ACHN (cell line): ENCODE measurements at regions not wholly inside any gene's neighbourhood (a gene's known extent, or its start where the extent isn't known, plus 50 kb on each side); places are given as distances from the start of the nearest gene placed in this dataset.

Experiments used
- DNase-seq: peaks from one replicate; pipeline ENCODE4 v3.0.0-alpha.2; 2015
- in situ Hi-C: cut with HindIII; loops from 2 replicates; pipeline ENCODE4 v1.10.0; 2017; ENCODE audit warnings: low sequenced_read_pairs, low pct_ligation_motif_present, low pct_unique_long_range_greater_than_20kb

GRCh38 chr6:14723535-14724086 lies 522.3 kb upstream of the JARID2 start:
- in situ Hi-C loops: no loop called here
- DNase-seq: no peak

DNA sequence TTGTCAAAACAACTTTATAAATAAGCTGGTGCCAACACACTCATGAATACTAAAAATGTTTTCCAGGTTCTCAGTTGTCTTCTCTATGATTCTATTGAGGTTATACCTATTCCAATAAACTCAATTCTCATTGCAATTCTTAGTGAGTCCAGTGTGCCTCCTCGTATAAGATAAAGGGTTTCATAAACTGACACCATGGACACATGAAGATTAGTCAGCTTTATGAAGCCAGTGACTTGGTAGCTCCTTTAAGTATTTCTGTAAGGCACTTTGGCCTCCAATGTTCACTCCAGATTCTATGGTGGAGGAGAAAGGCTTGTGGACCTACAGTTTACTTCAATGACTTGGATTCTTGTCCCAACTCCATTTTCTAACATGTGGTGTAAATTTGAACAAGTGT lies 521.3 kb upstream of the JARID2 start:
- in situ Hi-C loops: no loop called here
- DNase-seq: no peak

DNA sequence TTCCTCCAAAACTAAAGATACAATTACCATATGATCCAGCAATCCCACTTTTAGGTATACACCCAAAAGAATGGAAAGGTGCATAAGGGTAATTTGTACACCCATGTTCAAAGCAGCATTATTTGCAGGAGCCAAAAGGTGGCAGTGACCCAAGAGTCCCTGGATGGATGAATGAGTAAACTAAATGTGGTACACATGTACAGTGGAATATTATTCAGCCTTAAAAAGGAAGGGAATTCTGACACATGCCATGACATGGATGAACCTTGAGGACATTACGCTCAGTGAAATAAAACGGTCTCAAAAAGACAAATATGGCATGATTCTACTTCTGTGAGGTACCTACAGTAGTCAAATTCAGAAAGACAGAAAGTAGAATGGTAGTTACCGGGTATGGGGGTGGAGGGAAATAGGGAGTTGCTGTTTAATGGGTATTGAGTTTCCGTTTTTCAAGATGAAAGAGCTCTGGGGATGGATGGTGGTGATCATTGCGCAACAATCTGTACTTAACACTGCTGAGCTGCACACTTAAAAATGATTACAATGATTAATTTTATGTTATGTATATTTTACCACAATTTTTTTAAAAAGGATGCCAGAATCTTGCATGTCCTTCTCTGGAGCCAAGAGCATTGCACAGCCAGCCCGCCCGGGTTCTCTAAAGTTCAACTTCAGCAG lies 518.9 kb upstream of the JARID2 start:
- in situ Hi-C loops: no loop called here
- DNase-seq: no peak

DNA sequence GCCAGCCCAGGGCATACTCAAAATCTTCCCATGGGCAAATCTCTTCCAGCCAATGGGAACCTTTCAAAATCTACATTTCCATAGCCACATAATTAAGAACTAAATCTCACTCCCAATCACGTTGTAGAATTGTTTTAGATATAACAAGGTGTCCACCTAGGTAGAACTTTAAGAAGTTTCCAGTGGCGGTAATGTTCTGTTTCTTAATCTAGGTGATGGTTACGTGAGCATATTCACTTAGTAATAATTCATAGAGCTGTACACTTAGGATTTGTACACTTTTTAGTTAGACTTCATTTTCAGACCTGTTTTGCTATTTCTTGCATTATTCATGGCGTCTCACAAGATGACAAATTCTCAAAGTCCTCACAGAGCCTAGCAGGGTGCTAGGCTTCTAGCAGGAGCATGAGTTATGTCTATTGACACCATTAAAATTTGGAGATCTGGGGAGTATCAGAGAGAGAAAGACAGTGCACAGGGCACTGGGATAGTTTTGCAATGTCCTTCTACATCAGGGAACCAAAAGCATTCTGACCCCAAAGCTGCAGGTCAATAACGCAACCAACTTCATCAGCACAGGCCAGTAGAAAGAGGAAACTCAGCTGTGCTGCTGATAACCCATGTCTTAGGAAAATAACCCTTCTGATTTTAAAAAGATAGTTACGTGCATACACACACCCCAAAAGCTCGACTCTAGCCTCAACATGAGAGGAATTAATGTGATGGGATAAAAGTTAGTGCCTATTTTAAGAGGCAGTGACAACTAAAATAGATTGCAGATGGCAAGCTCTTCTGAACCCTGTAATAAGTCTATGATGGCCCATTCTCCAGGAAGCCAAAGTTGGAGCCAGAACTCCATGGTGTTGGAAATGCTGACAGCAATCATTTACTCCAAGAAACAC lies 518.1 kb upstream of the JARID2 start:
- no peak for DNase-seq
- in situ Hi-C loops: no loop called here

- no peak for DNase-seq
- in situ Hi-C loops: no loop called here
Observed at GRCh38 chr6:14728396-14729024, 517.4 kb upstream of the JARID2 start.

DNA sequence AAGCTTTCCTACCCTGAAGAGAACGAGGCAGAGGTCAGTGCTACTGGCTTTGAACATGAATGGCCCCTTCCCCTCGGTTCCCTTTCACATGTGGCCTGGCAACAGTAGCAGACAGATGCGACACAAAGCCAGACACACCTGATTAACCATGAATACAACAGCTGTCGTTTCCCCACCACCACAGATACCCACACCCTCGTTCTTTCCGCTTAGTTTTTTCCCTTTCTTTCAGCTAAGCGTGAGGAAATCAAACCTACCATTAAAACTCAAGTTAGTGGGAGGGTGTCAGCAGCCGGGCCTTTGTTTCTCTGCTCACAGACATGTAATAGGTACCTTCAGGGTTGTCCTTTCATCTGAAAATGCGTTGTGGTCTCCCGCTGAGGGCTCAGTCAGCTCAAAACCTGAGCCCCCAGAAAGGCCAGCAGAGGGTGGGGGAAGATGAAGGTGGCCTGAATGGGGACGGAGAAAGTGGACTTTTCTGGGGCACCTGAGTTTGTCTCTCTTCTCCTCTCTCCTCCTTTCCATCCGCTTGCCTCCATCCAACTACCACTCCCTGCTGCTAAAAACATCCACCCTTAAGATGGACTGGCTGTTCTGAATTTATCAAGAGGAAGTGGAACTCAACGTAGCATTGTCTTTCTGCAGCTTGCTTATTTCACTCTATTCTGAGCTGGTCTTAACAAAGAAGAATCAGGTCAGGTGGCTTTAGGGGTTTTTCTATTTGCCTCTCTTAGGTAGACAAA lies 516.6 kb upstream of the JARID2 start:
- DNase-seq: no peak
- in situ Hi-C loops: no loop called here

GRCh38 chr6:14730654-14731053 lies 515.2 kb upstream of the JARID2 start:
- in situ Hi-C loops: no loop called here
- no peak for DNase-seq

DNA sequence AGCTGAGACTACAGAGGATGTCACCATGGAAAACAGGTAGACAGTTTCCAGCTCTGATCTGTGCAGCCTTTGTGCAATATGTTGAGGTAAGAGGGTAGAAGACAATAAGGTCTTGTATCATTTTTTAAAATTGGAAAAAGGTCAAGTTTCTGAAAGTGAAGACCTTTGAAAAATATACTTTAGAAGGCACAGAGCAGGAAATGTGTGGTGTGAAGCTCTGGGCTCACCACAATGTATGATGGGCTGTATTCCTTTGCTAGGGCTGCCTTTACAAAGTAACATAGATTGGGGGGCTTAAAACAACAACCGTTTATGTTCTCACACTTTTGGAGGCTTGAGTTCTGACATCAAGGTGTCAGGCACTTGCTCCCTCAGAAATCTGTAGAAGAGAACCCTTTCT lies 514.3 kb upstream of the JARID2 start:
- in situ Hi-C loops: no loop called here
- no peak for DNase-seq

- in situ Hi-C loops: no loop called here
- DNase-seq: no peak
Observed at GRCh38 chr6:14732226-14732843, 513.5 kb upstream of the JARID2 start.

GRCh38 chr6:14732844-14733757 lies 512.8 kb upstream of the JARID2 start:
- in situ Hi-C loops: no loop called here
- peak; percentile 11 for DNase-seq

- no peak for DNase-seq
- in situ Hi-C loops: no loop called here
Observed at GRCh38 chr6:14734052-14734415, 511.8 kb upstream of the JARID2 start.

- no peak for DNase-seq
- in situ Hi-C loops: no loop called here
Observed at GRCh38 chr6:14734416-14735340, 511.2 kb upstream of the JARID2 start.

- DNase-seq: no peak
- in situ Hi-C loops: no loop called here
Observed at GRCh38 chr6:14735956-14736486, 509.8 kb upstream of the JARID2 start.

- in situ Hi-C loops: no loop called here
- DNase-seq: no peak
Observed at GRCh38 chr6:14736554-14736953, 509.3 kb upstream of the JARID2 start.

- in situ Hi-C loops: no loop called here
Observed at GRCh38 chr6:14738497-14738896, 507.4 kb upstream of the JARID2 start.

DNA sequence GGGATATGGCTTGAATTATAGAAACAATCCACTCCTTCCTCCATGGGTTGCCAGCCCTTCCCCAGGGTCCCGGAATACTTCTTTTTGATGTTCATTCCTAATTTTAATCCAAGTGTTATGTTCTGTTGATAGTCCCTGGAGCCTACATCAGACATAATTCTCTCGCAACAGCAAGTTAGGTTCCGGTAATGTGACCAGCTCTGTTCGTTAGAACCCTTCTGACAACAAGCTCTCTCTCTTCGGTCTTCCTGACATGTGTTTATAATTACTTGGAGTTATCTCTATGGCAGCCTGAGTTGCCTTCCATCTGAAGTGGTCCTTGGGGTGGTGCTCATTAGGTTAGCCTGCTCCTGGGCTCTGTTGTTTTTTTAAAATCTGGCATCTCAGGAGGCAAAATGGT lies 506.9 kb upstream of the JARID2 start:
- no peak for DNase-seq
- in situ Hi-C loops: no loop called here

More at GRCh38 chr6:14738497-14738896, 507.4 kb upstream of the JARID2 start:
- DNase-seq: no peak
